Smooth muscle cell (in vitro differentiated cells): ENCODE measurements at regions not wholly inside any gene's neighbourhood (a gene's known extent, or its start where the extent isn't known, plus 50 kb on each side); places are given as distances from the start of the nearest gene placed in this dataset.
A peak's percentile ranks its signal among the peaks of the same experiment; 100 is the strongest.

Experiments
- DNase-seq: peaks from one replicate; lab custom pipeline; 2025; ENCODE audit not compliant: unreplicated experiment; lab: John Stamatoyannopoulos, UW
- H2AFZ ChIP-seq: fragments of 200-600 bp; sonication (generic); 2 replicates; pipeline ENCODE4 v1.6.0; 2016; ENCODE audit warnings: antibody characterized with exemption, low read depth, mild to moderate bottlenecking
- H3F3A ChIP-seq: fragments of 200-600 bp; sonication (generic); 2 replicates; pipeline ENCODE4 v1.6.0; 2017; ENCODE audit warnings: antibody characterized with exemption, low read depth
- H3K27ac ChIP-seq: fragments of 200-600 bp; sonication (generic); 2 replicates; pipeline ENCODE4 v1.5.1; 2016; ENCODE audit warnings: low read depth, mild to moderate bottlenecking
- H3K27me3 ChIP-seq: fragments of 200-600 bp; sonication (generic); 2 replicates; pipeline ENCODE4 v1.6.1; 2016; ENCODE audit warnings: low read depth, mild to moderate bottlenecking
- H3K36me3 ChIP-seq: fragments of 200-600 bp; sonication (generic); 2 replicates; pipeline ENCODE4 v1.5.1; 2016; ENCODE audit warnings: low read depth
- H3K4me1 ChIP-seq: fragments of 200-600 bp; sonication (generic); 2 replicates; pipeline ENCODE4 v1.5.1; 2016; ENCODE audit warnings: low read depth
- H3K4me2 ChIP-seq: fragments of 200-600 bp; sonication (generic); 2 replicates; pipeline ENCODE4 v1.6.0; 2016; ENCODE audit warnings: mild to moderate bottlenecking
- H3K4me3 ChIP-seq: fragments of 200-600 bp; sonication (generic); 2 replicates; pipeline ENCODE4 v1.5.1; 2016; ENCODE audit warnings: mild to moderate bottlenecking
- H3K79me2 ChIP-seq: fragments of 200-600 bp; sonication (generic); 2 replicates; pipeline ENCODE4 v1.6.0; 2016; ENCODE audit warnings: low read depth, mild to moderate bottlenecking
- H3K9ac ChIP-seq: fragments of 200-600 bp; sonication (generic); 2 replicates; pipeline ENCODE4 v1.6.0; 2016; ENCODE audit warnings: low read depth
- H3K9me3 ChIP-seq: fragments of 200-600 bp; sonication (generic); replicated peaks from 2 replicates; pipeline ENCODE4 v1.5.1; 2016; ENCODE audit warnings: low read depth
- H4K20me1 ChIP-seq: fragments of 200-600 bp; sonication (generic); 2 replicates; pipeline ENCODE4 v1.6.0; 2016; ENCODE audit warnings: low read depth
- CTCF ChIP-seq: fragments of 200-600 bp; sonication (generic); IDR thresholded peaks from 2 replicates; pipeline ENCODE4 v1.5.1; 2017; ENCODE audit warnings: borderline replicate concordance, mild to moderate bottlenecking, antibody characterized with exemption; ENCODE audit not compliant: insufficient read depth, poor library complexity, severe bottlenecking
- whole genome bisulfite sequencing: methylation state at CpG from one replicate; pipeline ENCODE4 v1.1.7; 2016; ENCODE audit warnings: low lambda C conversion rate; 5-methylcytosine and 5-hydroxymethylcytosine counted together

- H4K20me1 ChIP-seq, result no peaks in the 10 kb centered on the region
- no peaks in the 10 kb centered on the region for H3F3A ChIP-seq
- H2AFZ ChIP-seq, result no peak overlapping the region
- peak overlapping the region; percentile 40 for H3K27ac ChIP-seq
- no peaks in the 10 kb centered on the region for H3K27me3 ChIP-seq
- no peak overlapping the region for H3K4me3 ChIP-seq
- H3K9ac ChIP-seq, result no peak overlapping the region
- DNase-seq, result no peak
- H3K9me3 ChIP-seq, result no peaks in the 10 kb centered on the region
- WGBS, result 23% methylated on average over 3 of the region's 3 CpGs
- TF ChIP-seq CTCF, result no peak
- no peaks in the 10 kb centered on the region for H3K79me2 ChIP-seq
- no peaks in the 10 kb centered on the region for H3K4me1 ChIP-seq
- H3K4me2 ChIP-seq, result no peak overlapping the region
- H3K36me3 ChIP-seq, result no peaks in the 10 kb centered on the region
These were observed 89.3 kb upstream of the ENPP6 start for GRCh38 chr4:184306949-184307348.

- no peak for TF ChIP-seq CTCF
- H3F3A ChIP-seq, result no peaks in the 10 kb centered on the region
- H3K4me3 ChIP-seq, result no peak overlapping the region
- no peaks in the 10 kb centered on the region for H3K36me3 ChIP-seq
- no peaks in the 10 kb centered on the region for H3K27me3 ChIP-seq
- 93% methylated on average over 1 of the region's 1 CpG for WGBS
- no peak overlapping the region for H3K4me2 ChIP-seq
- peak overlapping the region; percentile 40 for H3K27ac ChIP-seq
- H3K9me3 ChIP-seq, result no peaks in the 10 kb centered on the region
- H3K79me2 ChIP-seq, result no peaks in the 10 kb centered on the region
- no peaks in the 10 kb centered on the region for H3K4me1 ChIP-seq
- no peak overlapping the region for H2AFZ ChIP-seq
- H3K9ac ChIP-seq, result no peak overlapping the region
- DNase-seq, result no peak
- no peaks in the 10 kb centered on the region for H4K20me1 ChIP-seq
These were observed 88.8 kb upstream of the ENPP6 start for GRCh38 chr4:184306470-184306869.

GRCh38 chr4:184300816-184301215, 83.1 kb upstream of the ENPP6 start:
- H3K36me3 ChIP-seq, result no peaks in the 10 kb centered on the region
- H2AFZ ChIP-seq, result no peak overlapping the region
- no peak for TF ChIP-seq CTCF
- no peaks in the 10 kb centered on the region for H3K9me3 ChIP-seq
- H4K20me1 ChIP-seq, result no peaks in the 10 kb centered on the region
- no peaks in the 10 kb centered on the region for H3K79me2 ChIP-seq
- H3K4me3 ChIP-seq, result no peak overlapping the region
- H3K27me3 ChIP-seq, result no peaks in the 10 kb centered on the region
- no peak overlapping the region for H3K4me2 ChIP-seq
- WGBS, result 98% methylated on average over 6 of the region's 6 CpGs
- no peak for DNase-seq
- peaks cover 8% of the 10 kb centered on the region for H3K4me1 ChIP-seq
- no peak overlapping the region for H3K9ac ChIP-seq
- H3K27ac ChIP-seq, result no peak overlapping the region
- no peaks in the 10 kb centered on the region for H3F3A ChIP-seq

- H3K36me3 ChIP-seq, result no peaks in the 10 kb centered on the region
- DNase-seq, result no peak
- no peaks in the 10 kb centered on the region for H3K79me2 ChIP-seq
- H3K4me1 ChIP-seq, result peaks cover 8% of the 10 kb centered on the region
- H3K27me3 ChIP-seq, result no peaks in the 10 kb centered on the region
- H3F3A ChIP-seq, result no peaks in the 10 kb centered on the region
- WGBS, result 92% methylated on average over 3 of the region's 3 CpGs
- H2AFZ ChIP-seq, result no peak overlapping the region
- H3K27ac ChIP-seq, result no peak overlapping the region
- no peaks in the 10 kb centered on the region for H4K20me1 ChIP-seq
- H3K4me3 ChIP-seq, result no peak overlapping the region
- no peaks in the 10 kb centered on the region for H3K9me3 ChIP-seq
- H3K4me2 ChIP-seq, result no peak overlapping the region
- no peak for TF ChIP-seq CTCF
- H3K9ac ChIP-seq, result no peak overlapping the region
These were observed 80.6 kb upstream of the ENPP6 start for GRCh38 chr4:184298254-184298653.
